HG03159 (cell line): ENCODE measurements at regions not wholly inside any gene's neighbourhood (a gene's known extent, or its start where the extent isn't known, plus 50 kb on each side); places are given as distances from the start of the nearest gene placed in this dataset.

ENCODE experiments used
- ATAC-seq: cut with Tn5 transposase; IDR thresholded peaks from one replicate; pipeline ENCODE4 v1.9.1; 2021; ENCODE audit warnings: mild to moderate bottlenecking, moderate library complexity; ENCODE audit not compliant: unreplicated experiment

GRCh38 chr13:54150851-54151250, 1122.2 kb downstream of the OLFM4 start:
- no peak for ATAC-seq

GRCh38 chr13:54162069-54162468, 1133.5 kb downstream of the OLFM4 start:
- no peak for ATAC-seq

- ATAC-seq = no peak
These were observed 1137.1 kb downstream of the OLFM4 start for GRCh38 chr13:54165581-54166215.

- no peak for ATAC-seq
These were observed 1145.4 kb downstream of the OLFM4 start for GRCh38 chr13:54173996-54174395.

- no peak for ATAC-seq
These were observed 1146.9 kb downstream of the OLFM4 start for GRCh38 chr13:54175466-54175865.

- ATAC-seq = no peak
These were observed 1148.9 kb downstream of the OLFM4 start for GRCh38 chr13:54177466-54177865.

- ATAC-seq = no peak
These were observed 1154.6 kb downstream of the OLFM4 start for GRCh38 chr13:54183166-54183565.

GRCh38 chr13:54183728-54184127, 1155.1 kb downstream of the OLFM4 start:
- ATAC-seq = no peak

- no peak for ATAC-seq
These were observed 1156.0 kb downstream of the OLFM4 start for GRCh38 chr13:54184576-54184975.

- no peak for ATAC-seq
These were observed 1156.5 kb downstream of the OLFM4 start for GRCh38 chr13:54185101-54185500.

- ATAC-seq = no peak
These were observed 1157.2 kb downstream of the OLFM4 start for GRCh38 chr13:54185785-54186184.

GRCh38 chr13:54187461-54187860, 1158.8 kb downstream of the OLFM4 start:
- ATAC-seq = no peak

- no peak for ATAC-seq
These were observed 1165.8 kb downstream of the OLFM4 start for GRCh38 chr13:54194233-54195024.

GRCh38 chr13:54196684-54197083, 1168.1 kb downstream of the OLFM4 start:
- no peak for ATAC-seq

- no peak for ATAC-seq
These were observed 1170.3 kb downstream of the OLFM4 start for GRCh38 chr13:54198911-54199310.

- ATAC-seq = no peak
These were observed 1178.0 kb downstream of the OLFM4 start for GRCh38 chr13:54206626-54207025.

GRCh38 chr13:54210397-54211049, 1181.9 kb downstream of the OLFM4 start:
- ATAC-seq = no peak

GRCh38 chr13:54216221-54216620, 1187.6 kb downstream of the OLFM4 start:
- ATAC-seq = no peak

- ATAC-seq = no peak
These were observed 1198.3 kb downstream of the OLFM4 start for GRCh38 chr13:54226876-54227275.

GRCh38 chr13:54232700-54233099, 1204.1 kb downstream of the OLFM4 start:
- ATAC-seq = no peak

- ATAC-seq = no peak
These were observed 1206.0 kb downstream of the OLFM4 start for GRCh38 chr13:54234607-54235006.

GRCh38 chr13:54241719-54242118, 1213.1 kb downstream of the OLFM4 start:
- no peak for ATAC-seq
